ENCODE measurements at regions not wholly inside any gene's neighbourhood (a gene's known extent, or its start where the extent isn't known, plus 50 kb on each side); places are given as distances from the start of the nearest gene placed in this dataset.

- Histone ChIP-seq H4K5ac (ENCODE audit: insufficient read length, low read depth, low read length) (no peak overlapping the region), H3K27me3 (ENCODE audit: insufficient read depth, low read length) (no peaks in the 10 kb centered on the region), H3K27ac (ENCODE audit: insufficient read length, low read depth, low read length) (no peak overlapping the region), H3K9ac (ENCODE audit: extremely low read depth, insufficient read length, low read length) (no peak overlapping the region), H3K23ac (ENCODE audit: insufficient read length, low read depth, low read length) (no peak overlapping the region), H3K79me1 (ENCODE audit: insufficient read depth, low read depth, low read length, poor library complexity, severe bottlenecking) (no peaks in the 10 kb centered on the region), H4K8ac (replicated peaks; ENCODE audit: insufficient read length, low read depth, low read length) (no peak overlapping the region), H3K9me3 (ENCODE audit: control insufficient read depth, low read depth, low read length) (no peaks in the 10 kb centered on the region), H3K79me2 (ENCODE audit: insufficient read depth, low read length) (no peaks in the 10 kb centered on the region), H3K56ac (ENCODE audit: insufficient read length, low read depth, low read length) (no peak overlapping the region), H3K4ac (ENCODE audit: low read depth, low read length) (no peak overlapping the region), H3K14ac (ENCODE audit: insufficient read depth, low read length) (no peak overlapping the region), H4K20me1 (ENCODE audit: control insufficient read depth, insufficient read depth, insufficient read length) (no peaks in the 10 kb centered on the region), H4K91ac (ENCODE audit: insufficient read length, low read depth, low read length) (no peak overlapping the region), H2BK5ac (ENCODE audit: insufficient read length, low read length) (no peak overlapping the region), H3K4me2 (ENCODE audit: insufficient read depth, insufficient read length, low read length) (no peak overlapping the region), H3K18ac (ENCODE audit: insufficient read length, low read depth, low read length) (no peak overlapping the region), H3T11ph (ENCODE audit: low read length) (no peak overlapping the region), H2BK12ac (ENCODE audit: insufficient read length, low read depth, low read length) (no peak overlapping the region), H2BK120ac (ENCODE audit: low read depth, low read length, poor library complexity, severe bottlenecking) (no peak overlapping the region), H2AFZ (ENCODE audit: low read length) (no peak overlapping the region), H3K23me2 (ENCODE audit: insufficient read length, low read depth, low read length, poor library complexity, severe bottlenecking) (no peaks in the 10 kb centered on the region), H2BK20ac (ENCODE audit: low read depth, low read length, poor library complexity, severe bottlenecking) (no peak overlapping the region), H2AK5ac (ENCODE audit: insufficient read length, low read length) (no peak overlapping the region), H2BK15ac (ENCODE audit: low read depth, low read length) (no peak overlapping the region), H3K4me1 (ENCODE audit: insufficient read depth, low read length) (no peaks in the 10 kb centered on the region)
- TF ChIP-seq, protein P1, sequence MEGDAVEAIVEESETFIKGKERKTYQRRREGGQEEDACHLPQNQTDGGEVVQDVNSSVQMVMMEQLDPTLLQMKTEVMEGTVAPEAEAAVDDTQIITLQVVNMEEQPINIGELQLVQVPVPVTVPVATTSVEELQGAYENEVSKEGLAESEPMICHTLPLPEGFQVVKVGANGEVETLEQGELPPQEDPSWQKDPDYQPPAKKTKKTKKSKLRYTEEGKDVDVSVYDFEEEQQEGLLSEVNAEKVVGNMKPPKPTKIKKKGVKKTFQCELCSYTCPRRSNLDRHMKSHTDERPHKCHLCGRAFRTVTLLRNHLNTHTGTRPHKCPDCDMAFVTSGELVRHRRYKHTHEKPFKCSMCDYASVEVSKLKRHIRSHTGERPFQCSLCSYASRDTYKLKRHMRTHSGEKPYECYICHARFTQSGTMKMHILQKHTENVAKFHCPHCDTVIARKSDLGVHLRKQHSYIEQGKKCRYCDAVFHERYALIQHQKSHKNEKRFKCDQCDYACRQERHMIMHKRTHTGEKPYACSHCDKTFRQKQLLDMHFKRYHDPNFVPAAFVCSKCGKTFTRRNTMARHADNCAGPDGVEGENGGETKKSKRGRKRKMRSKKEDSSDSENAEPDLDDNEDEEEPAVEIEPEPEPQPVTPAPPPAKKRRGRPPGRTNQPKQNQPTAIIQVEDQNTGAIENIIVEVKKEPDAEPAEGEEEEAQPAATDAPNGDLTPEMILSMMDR (conservative IDR thresholded peaks at IDR 0.05): no peak
- Mint-ChIP-seq H3K27ac (no peak overlapping the region), H3K27me3 (ENCODE audit: low read depth) (no peaks in the 10 kb centered on the region), H3K4me3 (no peak overlapping the region), H3K9me3 (no peaks in the 10 kb centered on the region), H3K4me1 (no peaks in the 10 kb centered on the region), H3K36me3 (ENCODE audit: insufficient read depth in 1 of 3, low read depth in 3 of 3) (no peaks in the 10 kb centered on the region)
- no CpG with 5 or more reads among the region's 1 CpG for WGBS (ENCODE audit: extremely low coverage, insufficient read length, low lambda C conversion rate)
- no peak for DNase-seq
Observed at GRCh38 chr7:114196517-114196916, 218.1 kb upstream of the FOXP2 start.
